IPS-NIHi7 (cell line): ENCODE measurements at regions not wholly inside any gene's neighbourhood (a gene's known extent, or its start where the extent isn't known, plus 50 kb on each side); places are given as distances from the start of the nearest gene placed in this dataset.
"Not testable (repeated sequence)": the region's sequence is repeated elsewhere in the genome, so short reads cannot be mapped to it uniquely, and the experiment has no call there.

Source experiments
- DNase-seq: peaks from one replicate; pipeline ENCODE4 v3.0.0; 2012; ENCODE audit warnings: mixed read lengths; ENCODE audit errors: extremely low spot score

DNA sequence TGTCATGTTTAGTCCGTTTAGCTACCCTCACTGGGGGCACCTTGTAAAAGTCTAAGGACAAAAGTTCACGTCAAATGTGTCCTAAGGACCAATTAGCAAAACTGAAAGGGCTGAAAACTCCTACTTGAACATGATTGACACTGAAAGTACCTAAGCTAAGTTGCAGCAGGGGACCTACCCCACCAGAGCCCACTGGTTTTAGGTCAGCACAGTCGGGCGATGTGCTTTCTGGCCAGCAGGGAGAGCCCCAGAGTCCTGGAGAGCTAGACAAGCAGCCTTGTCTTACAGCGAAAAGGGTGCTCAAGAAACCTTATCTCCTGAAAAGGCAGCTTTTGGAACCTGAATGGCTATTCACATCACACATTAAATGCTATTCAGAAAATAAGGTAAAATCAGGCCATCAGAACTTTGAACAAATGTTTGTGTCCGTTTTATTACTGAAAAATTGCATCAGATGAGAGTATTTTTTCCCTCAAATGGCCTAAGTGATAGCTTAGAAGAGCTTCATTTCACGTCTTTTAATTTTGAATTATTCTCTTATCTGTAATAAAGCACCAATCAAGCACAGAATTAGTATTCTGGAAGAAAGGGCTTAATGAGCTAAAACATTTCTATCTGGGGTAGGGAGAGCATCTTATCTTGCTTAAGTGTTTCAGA, 52.2 kb upstream of the MKI67 start:
- DNase-seq, result peak; percentile 86

DNA sequence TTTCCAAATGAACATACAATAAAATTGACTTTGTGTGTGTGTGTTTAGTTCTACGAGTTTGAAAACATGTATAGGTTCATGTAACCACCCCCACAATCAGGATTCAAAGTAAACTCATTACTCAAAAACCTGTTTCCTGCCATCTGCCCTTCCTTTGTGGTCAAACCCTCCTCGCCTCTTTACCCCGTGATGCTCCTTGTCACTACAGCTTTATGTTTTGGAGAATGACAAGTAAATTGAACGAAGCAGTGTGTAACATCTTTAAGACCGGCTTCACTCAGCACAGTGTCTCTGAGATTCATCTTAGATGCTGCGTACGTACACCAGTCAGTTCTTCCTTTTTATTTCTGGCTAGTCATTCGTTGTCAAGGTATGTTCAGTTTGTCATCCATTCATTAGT, 54.6 kb upstream of the MKI67 start:
- no peak for DNase-seq

DNA sequence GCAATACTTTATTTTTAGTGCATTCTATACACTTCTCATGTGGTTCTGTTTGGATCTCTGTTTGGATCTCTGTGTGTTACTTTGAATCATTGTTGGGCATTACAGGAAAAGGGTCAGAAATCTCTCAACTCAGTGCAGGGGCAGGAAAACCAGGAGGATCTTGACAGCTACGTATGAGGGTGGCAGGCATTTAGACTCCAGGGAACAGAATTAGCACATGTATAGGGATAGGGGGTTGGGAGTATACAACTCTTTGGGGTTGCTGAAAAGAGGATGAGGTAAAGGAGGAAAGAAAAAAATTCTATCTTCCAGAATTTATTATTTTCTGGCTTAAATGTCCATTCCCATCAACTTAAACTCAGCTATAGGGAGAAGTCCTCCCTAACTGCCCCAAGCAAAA, 59.4 kb upstream of the MKI67 start:
- no peak for DNase-seq

DNA sequence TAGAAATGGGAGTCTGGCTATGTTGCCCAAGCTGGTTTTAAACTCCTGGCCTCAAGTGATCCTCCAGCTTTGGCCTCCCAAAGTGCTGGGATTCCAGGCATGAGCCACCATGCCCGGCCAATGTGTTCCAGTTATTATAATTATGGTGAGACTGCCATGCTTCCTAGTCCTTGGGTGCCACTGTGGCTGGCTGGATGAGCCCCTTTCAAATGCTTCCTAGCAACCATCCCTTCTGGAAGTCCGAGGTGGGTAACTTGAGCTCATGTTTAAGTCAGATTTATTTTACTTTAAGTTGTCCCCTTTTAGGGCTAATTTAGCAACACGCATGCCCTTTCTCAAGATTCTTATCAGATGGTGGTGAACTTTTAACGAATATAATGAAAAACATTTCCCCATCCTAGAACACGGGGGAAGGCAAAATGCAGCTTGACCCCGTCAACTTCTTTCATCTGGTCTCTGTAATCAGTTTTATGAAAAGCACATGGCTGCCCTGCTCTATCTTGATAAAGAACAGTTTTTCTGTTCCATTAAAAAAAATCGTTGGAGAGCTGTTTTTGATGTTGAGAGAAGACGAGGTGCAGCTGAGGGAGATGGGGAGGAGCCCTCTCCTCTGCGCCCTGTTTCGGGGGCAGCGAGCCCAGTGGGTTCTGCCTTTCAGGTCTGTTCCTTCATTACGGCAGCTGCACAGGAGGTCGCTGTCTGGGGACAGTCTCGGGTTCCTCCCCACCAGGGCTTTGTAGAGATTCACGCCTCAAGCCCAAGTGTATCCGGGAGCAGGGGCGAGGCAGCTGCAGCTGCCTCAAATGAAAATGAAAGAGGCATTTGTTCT, 61.0 kb upstream of the MKI67 start:
- no peak for DNase-seq

DNA sequence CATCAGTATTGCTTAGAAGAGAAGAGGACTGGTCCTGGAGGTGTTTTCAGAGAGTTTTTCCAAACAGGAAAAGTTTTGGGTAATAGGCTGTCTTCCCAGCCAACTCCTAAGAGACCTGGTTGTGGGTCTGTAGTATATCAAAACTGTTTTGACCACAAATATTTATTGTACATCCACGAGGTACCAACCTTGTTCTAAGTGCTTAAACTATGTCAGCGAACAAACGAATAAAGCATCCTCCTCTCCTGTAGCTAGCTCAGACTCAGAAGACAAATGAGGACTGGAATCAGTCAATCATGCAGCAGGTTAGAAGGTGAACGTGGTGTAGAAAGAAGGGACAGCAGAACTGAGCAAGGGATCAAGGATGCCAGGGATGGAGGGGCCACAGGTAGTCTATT, 61.6 kb upstream of the MKI67 start:
- no peak for DNase-seq

DNA sequence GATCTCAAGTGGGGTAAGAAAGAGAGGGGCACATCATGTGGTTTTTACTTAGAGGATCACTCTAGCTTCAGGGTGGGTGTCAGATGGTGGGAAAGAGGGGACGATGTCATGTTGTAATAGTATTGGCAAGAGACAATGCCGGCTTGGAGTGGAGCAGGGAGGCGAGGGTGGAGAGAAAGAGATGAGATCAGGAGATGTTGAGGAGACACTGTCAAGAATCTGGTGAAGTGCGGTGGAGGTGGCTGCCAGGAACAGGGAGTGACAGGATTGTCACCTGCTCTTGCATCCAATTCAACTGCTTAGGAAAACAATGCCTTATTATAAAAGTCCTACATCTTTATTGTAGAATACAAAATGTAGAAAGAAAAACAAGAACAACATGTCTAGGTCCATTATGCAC, 63.0 kb upstream of the MKI67 start:
- no peak for DNase-seq

DNA sequence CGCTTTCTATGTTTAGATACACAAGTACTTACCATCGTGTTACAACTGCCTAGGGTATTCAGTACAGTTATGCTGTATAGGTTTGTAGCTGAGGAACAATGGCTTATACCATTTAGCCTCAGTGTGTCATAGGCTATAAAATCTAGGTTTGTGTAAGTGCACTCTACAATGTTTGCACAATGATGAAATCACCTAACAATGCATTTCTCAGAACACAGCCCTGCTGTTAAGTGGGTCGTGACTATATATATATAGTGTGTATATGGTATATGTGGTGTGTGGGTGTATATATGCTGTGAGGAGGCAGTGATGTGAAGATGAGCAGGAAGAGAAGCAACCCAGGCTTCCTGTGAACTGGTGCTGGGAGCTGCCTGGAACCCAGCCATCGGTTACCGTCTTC, 65.6 kb upstream of the MKI67 start:
- DNase-seq, result no peak

DNA sequence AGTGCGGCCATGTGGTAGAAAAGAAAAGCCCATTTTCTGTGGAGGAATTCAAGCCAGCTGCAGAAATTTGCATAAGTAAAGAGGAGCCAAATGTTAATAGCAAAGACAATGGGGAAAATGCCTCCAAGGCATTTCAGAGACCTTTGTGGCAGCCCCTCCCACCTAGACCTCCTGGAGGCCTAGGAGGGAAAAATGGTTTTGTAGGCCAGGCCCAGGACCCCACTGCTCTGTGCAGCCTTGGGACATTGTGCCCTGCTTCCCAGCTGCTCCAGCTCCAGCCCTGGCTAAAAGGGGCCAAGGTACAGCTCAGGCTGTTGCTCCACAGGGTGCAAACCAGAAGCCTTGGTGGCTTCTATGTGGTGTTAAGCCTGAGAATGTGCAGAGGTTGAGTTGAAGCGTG, 75.6 kb upstream of the MKI67 start:
- DNase-seq, result not testable (repeated sequence)

DNA sequence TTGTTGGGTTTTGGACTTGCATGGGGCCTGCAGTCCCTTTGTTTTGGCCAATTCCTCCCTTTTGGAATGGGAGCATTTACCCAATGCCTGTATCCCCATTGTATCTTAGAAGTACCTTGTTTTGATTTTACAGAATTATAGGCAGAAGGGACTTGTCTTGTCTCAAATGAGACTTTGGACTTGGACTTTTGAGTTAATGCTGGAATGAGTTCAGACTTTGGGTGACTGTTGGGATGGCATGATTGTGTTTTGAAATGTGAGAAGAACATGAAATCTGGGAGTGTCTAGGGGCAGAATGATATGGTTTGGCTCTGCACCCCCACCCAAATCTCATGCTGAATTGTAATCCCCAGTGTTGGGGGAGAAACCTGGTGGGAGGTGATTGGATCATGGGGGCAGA, 76.8 kb upstream of the MKI67 start:
- DNase-seq, result no peak

DNA sequence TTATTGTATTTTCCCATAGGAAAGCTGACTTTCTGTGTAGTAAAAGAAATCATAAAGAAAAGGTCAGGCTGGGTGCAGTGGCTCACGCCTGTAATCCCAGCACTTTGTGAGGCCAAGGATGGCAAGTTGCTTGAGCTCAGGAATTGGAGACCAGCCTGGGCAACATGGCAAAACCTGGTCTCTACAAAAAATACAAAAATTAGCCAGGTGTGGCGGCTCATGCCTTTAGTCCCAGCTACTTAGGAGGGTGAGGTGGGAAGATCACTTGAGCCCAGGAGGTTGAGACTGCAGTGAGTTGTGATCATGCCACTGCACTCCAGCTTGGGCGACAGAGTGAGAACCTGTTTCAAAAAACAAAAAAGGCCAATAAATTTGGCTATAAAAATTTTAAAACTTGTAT, 79.4 kb upstream of the MKI67 start:
- not testable (repeated sequence) for DNase-seq

DNA sequence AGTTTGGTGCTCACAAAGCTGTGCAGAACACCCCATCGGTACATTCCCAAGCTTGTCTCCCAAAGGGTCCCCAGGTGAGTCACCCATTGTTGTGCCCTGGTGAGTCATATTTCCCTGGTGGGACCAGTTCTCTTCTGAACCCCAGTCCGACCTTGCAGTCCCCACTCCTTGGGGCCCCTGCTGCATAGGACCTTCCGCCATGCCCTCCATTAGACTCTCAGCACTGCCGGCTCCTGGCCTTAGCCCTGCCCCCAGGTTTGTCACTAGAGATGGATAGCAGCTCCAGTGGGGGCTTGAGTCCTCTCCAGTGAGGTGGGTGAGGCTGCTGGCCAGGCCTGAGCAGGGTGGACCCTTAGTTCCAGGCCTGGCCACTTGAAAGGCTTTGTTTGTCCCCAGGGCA, 80.5 kb upstream of the MKI67 start:
- DNase-seq, result no peak

DNA sequence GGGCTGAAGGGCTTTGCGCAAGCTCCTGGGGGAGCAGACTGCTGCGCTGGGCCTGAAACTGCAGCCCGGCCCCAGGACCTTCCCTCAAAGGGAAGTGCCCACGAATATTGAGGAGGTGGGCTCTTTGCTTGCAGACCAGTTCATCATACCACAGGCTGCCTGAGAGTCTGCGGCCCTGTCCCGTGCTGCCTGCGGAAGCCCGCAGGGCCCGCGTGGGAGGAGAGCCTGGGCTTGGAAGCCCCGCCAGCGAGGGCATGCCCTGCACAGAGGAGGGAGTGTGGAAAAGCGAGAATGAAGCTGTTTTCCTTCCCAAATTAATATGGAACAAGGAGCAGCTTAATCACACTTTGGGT, 83.6 kb upstream of the MKI67 start:
- peak; percentile 33 for DNase-seq

DNA sequence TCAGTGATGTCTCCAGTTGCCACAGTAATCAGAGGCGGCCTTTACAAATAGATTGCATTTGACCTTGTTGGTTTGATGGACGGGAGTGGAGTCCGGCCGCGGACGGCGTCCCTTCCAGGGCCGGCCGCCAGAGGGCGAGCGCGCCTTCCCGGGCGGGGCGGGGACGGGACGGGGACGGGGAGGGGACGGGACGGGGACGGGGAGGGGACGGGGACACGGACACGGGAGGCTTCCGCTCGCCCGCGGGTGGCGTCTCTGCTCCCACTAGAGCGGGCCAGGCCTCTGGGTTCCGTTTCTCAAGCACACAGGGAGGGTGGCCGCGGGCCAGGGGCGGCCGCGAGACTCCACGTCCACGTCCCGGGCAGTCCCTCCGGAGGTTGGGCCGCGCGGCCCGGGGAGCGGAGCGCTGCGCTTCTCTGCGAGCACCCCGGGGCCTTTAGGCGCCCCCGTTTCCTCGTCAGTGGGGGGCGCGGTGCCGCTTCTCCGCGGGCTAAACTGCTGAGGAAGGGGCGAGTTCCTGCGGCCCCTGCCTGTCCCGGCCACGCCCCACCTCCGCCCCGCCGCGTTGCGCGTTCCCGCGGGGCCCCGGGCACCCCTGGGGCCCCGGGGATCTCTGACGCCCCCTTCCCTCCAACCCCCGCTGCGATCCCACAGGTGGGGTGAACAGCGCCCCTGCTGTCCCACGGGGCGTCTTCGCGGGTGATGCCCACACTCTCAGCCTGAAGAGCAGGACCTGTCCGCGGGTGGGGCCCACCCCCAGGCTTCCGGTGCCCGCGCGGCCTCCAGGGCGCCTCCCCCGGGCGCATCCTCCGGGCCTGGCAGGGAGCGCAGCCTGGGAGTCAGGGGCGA, 84.2 kb upstream of the MKI67 start:
- DNase-seq, result peak; percentile 82

DNA sequence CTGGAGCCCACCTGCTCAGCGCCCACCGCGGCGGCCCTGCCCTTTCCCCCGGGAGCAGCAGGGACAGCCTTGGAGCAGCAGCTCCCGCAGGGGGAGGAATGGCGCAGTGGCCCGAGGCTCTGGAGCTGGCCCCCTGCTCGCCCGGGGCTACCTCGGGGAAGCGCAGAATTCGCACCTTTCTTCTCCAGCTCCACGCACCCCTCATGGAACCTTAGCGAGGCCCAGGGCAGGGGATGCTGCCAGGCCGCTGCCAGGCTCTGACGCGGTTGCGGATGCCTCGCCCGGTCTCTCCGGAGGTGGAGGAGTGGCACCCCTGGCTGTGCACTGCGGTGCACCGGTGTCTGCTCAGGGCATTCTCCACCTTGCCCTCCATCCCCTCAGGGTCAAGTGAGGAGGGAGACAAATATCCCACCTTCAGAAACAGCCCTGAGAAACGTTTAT, 84.9 kb upstream of the MKI67 start:
- peak; percentile 40 for DNase-seq

DNA sequence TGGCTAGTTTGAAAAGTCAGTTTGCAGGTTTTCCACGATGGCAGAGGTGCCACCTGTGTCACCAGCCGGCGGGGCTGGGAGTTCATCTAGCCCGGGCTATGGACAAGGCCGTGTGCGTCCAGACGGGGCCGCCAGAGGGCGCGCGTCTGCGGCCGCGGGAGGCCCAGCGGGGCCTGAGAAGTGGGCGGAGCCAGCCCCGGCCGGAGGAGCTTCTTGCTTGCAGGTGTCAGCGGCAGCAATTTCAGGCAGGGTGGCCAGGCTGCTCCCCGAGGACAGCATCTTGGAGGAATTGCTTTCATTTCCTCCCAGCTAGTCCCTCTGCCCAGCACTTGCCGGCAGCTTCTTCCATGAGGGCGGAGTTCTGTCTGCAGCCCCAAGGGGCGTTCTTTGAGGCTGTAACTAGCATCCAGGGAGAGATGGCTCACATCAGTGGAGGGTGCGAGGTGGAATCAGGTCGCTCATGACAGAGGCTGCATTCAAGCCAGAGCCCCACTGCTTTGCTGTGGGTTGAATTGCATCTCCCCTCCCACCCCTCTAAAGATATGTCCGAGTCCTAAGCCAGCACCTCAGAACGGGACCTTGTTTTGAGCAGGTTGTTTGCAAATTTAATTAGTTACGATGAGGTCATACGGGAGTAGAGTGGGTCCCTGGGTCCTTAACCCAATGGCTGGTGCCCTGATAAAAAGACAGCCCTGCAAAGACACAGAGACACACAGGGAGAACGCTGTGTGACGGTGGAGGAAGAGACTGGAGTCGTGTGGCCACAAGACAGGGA, 85.9 kb upstream of the MKI67 start:
- peak; percentile 97 for DNase-seq

DNA sequence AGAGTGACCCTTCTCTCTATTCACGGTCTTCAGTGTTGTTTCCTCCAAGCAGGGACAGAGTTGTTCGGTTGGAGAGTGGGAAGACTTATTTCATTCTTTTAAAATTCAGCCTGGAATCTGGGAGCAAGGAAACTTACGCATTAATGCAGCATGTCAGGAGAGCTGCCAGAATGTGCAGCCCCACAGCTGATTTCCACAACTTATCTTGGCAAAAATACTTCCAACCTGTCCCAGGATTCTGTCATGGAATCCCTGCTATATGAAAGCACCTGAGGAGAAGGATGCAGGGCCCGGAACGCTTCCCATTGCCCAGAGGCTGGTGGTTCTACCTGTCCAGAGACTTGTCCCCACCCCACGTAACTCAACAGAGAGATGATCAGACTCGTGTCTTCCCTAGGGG, 86.9 kb upstream of the MKI67 start:
- no peak for DNase-seq

DNA sequence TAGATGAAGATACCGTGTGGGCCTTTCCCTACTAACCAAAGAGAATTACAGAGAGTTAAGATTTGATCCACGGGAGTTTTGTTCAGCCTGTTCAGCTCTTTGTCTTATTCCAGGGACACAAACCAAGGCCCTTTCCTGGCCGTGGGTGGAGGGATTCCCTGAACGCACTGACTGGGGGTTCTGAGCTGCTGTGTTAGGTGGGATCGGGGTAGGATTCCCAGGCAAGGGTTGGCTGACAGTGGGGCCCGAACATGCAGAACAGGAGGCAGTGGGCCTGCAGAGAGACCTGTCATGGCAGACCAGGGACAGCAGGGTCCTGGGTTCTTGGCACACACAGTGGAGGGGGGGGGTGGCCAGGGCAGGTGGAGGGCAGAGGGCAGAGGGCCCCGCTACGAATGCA, 89.5 kb upstream of the MKI67 start:
- no peak for DNase-seq

DNA sequence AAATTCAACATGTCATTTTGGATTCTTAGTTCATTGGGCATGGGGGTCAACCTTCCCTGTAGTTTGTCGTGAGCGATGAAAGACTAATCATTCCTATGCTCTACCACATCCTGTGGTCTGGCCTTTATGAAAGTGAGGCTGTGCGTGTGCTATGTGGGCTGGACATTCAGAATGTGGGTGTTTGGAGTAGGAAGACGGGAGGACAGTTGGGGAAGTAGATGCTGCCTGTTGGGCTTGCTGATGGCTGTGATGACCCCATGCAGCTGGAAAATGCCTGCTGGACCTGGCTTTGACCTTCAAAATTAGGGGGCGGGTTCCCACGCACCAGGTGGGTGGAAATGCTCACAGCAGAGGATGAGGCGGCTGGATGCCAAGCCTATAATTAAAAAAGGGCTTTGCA, 90.9 kb upstream of the MKI67 start:
- DNase-seq, result no peak

DNA sequence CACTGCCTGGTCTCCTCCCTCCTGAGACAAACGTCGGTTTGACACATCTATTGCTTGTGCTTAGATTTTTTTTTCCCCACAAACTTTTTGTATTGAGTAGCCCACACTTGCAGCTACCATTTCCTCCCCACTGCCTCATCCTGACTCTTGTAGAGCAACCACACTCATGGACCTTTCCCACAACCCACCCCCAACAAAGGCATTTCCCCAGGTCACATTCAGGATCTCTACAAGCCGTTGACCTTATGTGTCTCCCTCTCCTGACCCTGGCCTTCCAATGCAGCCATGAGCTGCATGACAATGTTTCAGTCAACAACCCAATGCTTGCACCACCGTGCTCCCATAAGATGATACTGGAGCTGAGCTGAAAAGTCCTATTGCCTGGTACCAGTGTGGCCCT, 91.9 kb upstream of the MKI67 start:
- DNase-seq, result no peak

DNA sequence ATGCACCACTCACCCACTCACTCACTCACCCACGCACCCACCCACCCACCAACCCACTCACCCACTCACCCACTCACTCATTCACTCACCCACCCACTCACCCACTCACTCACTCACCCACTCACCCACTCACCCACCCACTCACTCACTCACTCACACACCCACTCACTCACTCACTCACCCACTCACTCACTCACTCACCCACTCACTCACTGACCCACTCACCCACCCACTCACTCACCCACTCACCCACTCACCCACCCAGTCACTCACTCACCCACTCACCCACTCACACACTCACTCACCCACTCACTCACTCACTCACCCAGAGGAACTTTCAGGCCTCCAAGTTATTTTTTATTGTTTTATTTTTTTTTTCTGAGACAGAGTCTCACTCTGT, 93.1 kb upstream of the MKI67 start:
- no peak for DNase-seq

DNA sequence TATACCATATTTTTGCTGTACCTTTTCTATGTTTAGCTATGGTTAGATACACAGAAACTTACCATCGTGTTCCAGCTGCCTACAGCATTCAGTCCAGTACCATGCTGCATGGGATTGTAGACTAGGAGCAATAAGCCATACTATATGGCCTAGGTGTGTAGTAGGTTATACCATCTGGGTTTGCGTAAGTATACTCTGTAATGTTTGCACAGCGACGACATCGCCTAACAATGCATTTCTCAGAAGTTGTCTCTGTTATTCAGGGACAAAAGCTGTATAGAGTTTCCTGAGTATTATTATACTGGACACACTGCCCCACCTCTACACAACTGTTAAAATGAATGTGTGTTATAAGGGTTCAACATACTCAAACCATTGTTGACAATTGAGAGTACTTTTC, 93.8 kb upstream of the MKI67 start:
- no peak for DNase-seq

DNA sequence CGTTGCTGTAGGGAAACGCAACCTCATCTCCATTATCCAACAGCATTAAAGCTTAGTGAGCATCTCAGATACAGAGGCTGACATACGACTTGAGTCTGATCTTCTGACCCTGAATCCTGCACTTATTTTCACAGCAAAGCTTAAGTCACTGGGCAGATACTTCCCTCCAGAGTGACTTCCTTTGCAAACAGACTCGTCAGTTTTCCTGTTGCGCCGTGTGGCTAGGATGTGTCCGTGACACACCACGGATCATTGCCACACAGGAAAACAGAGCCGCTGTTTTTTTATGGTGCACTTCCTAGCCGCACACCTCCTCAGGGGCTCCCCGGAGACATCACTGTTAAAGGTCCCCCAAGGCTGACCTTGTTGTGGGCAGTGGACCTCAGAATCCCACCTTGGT, 94.9 kb upstream of the MKI67 start:
- no peak for DNase-seq
